DOHH2 (cell line): ENCODE measurements at regions not wholly inside any gene's neighbourhood (a gene's known extent, or its start where the extent isn't known, plus 50 kb on each side); places are given as distances from the start of the nearest gene placed in this dataset.

ENCODE experiments used
- CTCF ChIP-seq: fragments of 200-600 bp; sonication (generic); IDR thresholded peaks from one replicate; pipeline ENCODE4 v1.5.1; 2014; ENCODE audit warnings: antibody characterized with exemption, mild to moderate bottlenecking, low read depth, low read length; ENCODE audit not compliant: poor library complexity, severe bottlenecking
- EZH2phosphoT487 ChIP-seq: fragments of 200-600 bp; sonication (generic); IDR thresholded peaks from 2 replicates; pipeline ENCODE4 v1.6.1; 2017; ENCODE audit warnings: borderline replicate concordance, mild to moderate bottlenecking, antibody characterized with exemption, low read length, moderate library complexity, mixed read lengths

GRCh38 chr1:80245813-80246212, 1239.3 kb upstream of the ADGRL4 start:
- TF ChIP-seq CTCF (no peak), EZH2phosphoT487 (no peak)
